ENCODE measurements at regions not wholly inside any gene's neighbourhood (a gene's known extent, or its start where the extent isn't known, plus 50 kb on each side); places are given as distances from the start of the nearest gene placed in this dataset.

GRCh38 chr4:189098932-189099696 lies 841.6 kb upstream of the FRG1 start:
- no peak for DNase-seq (ENCODE audit: low read depth, low spot score)
- Histone ChIP-seq H3K4me3 (ENCODE audit: low read depth, low read length) (no peak overlapping the region), H3K9me3 (ENCODE audit: control insufficient read depth, insufficient read depth, low read length) (peaks cover 12% of the 10 kb centered on the region), H3K27me3 (ENCODE audit: control insufficient read depth, insufficient read depth, low read length) (no peaks in the 10 kb centered on the region), H3K27ac (ENCODE audit: low read depth, low read length) (no peak overlapping the region)
- CTCF ChIA-PET, result interaction anchor here (0.7 to 0.8 kb wide), 2 partner anchors 9 to 10 kb away, joined by 3 read pairs; no protein-coding TSS in a partner anchor
- POLR2A ChIA-PET, result no interaction called here
- no peak for TF ChIP-seq CTCF (IDR thresholded peaks at IDR 0.05; ENCODE audit: low read depth, low read length)

GRCh38 chr4:189113389-189113888 lies 827.2 kb upstream of the FRG1 start:
- Histone ChIP-seq H3K4me3 (ENCODE audit: low read depth, low read length) (no peak overlapping the region), H3K9me3 (ENCODE audit: control insufficient read depth, insufficient read depth, low read length) (peaks cover 7% of the 10 kb centered on the region), H3K27ac (ENCODE audit: low read depth, low read length) (no peak overlapping the region), H3K27me3 (ENCODE audit: control insufficient read depth, insufficient read depth, low read length) (no peaks in the 10 kb centered on the region)
- no peak for DNase-seq (ENCODE audit: low read depth, low spot score)
- TF ChIP-seq CTCF (IDR thresholded peaks at IDR 0.05; ENCODE audit: low read depth, low read length), result no peak
- ChIA-PET CTCF (no interaction called here), POLR2A (no interaction called here)

GRCh38 chr4:189117426-189117825 lies 823.2 kb upstream of the FRG1 start:
- Histone ChIP-seq H3K4me3 (ENCODE audit: low read depth, low read length) (no peak overlapping the region), H3K9me3 (ENCODE audit: control insufficient read depth, insufficient read depth, low read length) (peaks cover 7% of the 10 kb centered on the region), H3K27me3 (ENCODE audit: control insufficient read depth, insufficient read depth, low read length) (no peaks in the 10 kb centered on the region), H3K27ac (ENCODE audit: low read depth, low read length) (no peak overlapping the region)
- POLR2A ChIA-PET, result no interaction called here
- no peak for DNase-seq (ENCODE audit: low read depth, low spot score)
- no peak for TF ChIP-seq CTCF (IDR thresholded peaks at IDR 0.05; ENCODE audit: low read depth, low read length)
- CTCF ChIA-PET, result no interaction called here

GRCh38 chr4:189121336-189121735 lies 819.3 kb upstream of the FRG1 start:
- ChIA-PET CTCF (interaction anchor here (0.6 kb wide), 1 partner anchor 80 kb away, joined by 3 read pairs; no protein-coding TSS in a partner anchor), POLR2A (no interaction called here)
- Histone ChIP-seq H3K4me3 (ENCODE audit: low read depth, low read length) (no peak overlapping the region), H3K27me3 (ENCODE audit: control insufficient read depth, insufficient read depth, low read length) (no peaks in the 10 kb centered on the region), H3K9me3 (ENCODE audit: control insufficient read depth, insufficient read depth, low read length) (peaks cover 5% of the 10 kb centered on the region), H3K27ac (ENCODE audit: low read depth, low read length) (no peak overlapping the region)
- DNase-seq (ENCODE audit: low read depth, low spot score), result no peak
- no peak for TF ChIP-seq CTCF (IDR thresholded peaks at IDR 0.05; ENCODE audit: low read depth, low read length)

GRCh38 chr4:189124149-189124758 lies 816.4 kb upstream of the FRG1 start:
- CTCF ChIA-PET, result interaction anchor here (0.6 to 2.1 kb wide), 45 partner anchors 8 to 1888 kb away, joined by 3 to 12 read pairs (median 3); no protein-coding TSS in a partner anchor
- peak; percentile 86 for TF ChIP-seq CTCF (IDR thresholded peaks at IDR 0.05; ENCODE audit: low read depth, low read length)
- H3K27me3 ChIP-seq (ENCODE audit: control insufficient read depth, insufficient read depth, low read length), result no peaks in the 10 kb centered on the region
- DNase-seq (ENCODE audit: low read depth, low spot score), result peak; percentile 46
- POLR2A ChIA-PET, result no interaction called here
- H3K9me3 ChIP-seq (ENCODE audit: control insufficient read depth, insufficient read depth, low read length), result no peaks in the 10 kb centered on the region; the same call in 1 of the 2 replicates
- no peak overlapping the region for H3K4me3 ChIP-seq (ENCODE audit: low read depth, low read length)
- H3K27ac ChIP-seq (ENCODE audit: low read depth, low read length), result no peak overlapping the region

Data from AG04450 (cell line).